GM12872 (cell line): ENCODE measurements at regions not wholly inside any gene's neighbourhood (a gene's known extent, or its start where the extent isn't known, plus 50 kb on each side); places are given as distances from the start of the nearest gene placed in this dataset.
A peak's percentile ranks its signal among the peaks of the same experiment; 100 is the strongest.

Source experiments
- CTCF ChIP-seq: IDR thresholded peaks from 3 replicates; pipeline ENCODE4 v1.5.1; 2011; ENCODE audit warnings: low read depth, mild to moderate bottlenecking, low read length, moderate library complexity; ENCODE audit not compliant: insufficient read depth

- TF ChIP-seq CTCF, result no peak
Measured at GRCh38 chr9:86445671-86446070, 91.5 kb upstream of the TUT7 start.

- no peak for TF ChIP-seq CTCF
Measured at GRCh38 chr9:86443992-86444391, 89.8 kb upstream of the TUT7 start.

GRCh38 chr9:86434039-86434726 lies 80.0 kb upstream of the TUT7 start:
- TF ChIP-seq CTCF, result peak; percentile 73

GRCh38 chr9:86424251-86424891 lies 70.2 kb upstream of the TUT7 start:
- no peak for TF ChIP-seq CTCF

GRCh38 chr9:86413971-86414880 lies 60.0 kb upstream of the TUT7 start:
- 0 out of 3 replicates have a peak, but pooled peaks have one; percentile 33 for TF ChIP-seq CTCF

- no peak for TF ChIP-seq CTCF
Measured at GRCh38 chr9:86410281-86410680, 56.1 kb upstream of the TUT7 start.

GRCh38 chr9:86408121-86408520 lies 53.9 kb upstream of the TUT7 start:
- no peak for TF ChIP-seq CTCF
